GM19043 (cell line): ENCODE measurements at regions not wholly inside any gene's neighbourhood (a gene's known extent, or its start where the extent isn't known, plus 50 kb on each side); places are given as distances from the start of the nearest gene placed in this dataset.
"Not testable (repeated sequence)": the region's sequence is repeated elsewhere in the genome, so short reads cannot be mapped to it uniquely, and the experiment has no call there.

Experiments used
- ATAC-seq: cut with Tn5 transposase; IDR thresholded peaks from one replicate; pipeline ENCODE4 v1.9.1; 2021; ENCODE audit warnings: low read depth; ENCODE audit not compliant: unreplicated experiment

- not testable (repeated sequence) for ATAC-seq
Observed at GRCh38 chr4:62491756-62492155, 1291.6 kb downstream of the ADGRL3 start.

GRCh38 chr4:62490635-62491034 lies 1290.5 kb downstream of the ADGRL3 start:
- no peak for ATAC-seq

GRCh38 chr4:62487016-62487415 lies 1286.9 kb downstream of the ADGRL3 start:
- no peak for ATAC-seq

- no peak for ATAC-seq
Observed at GRCh38 chr4:62484357-62484756, 1284.2 kb downstream of the ADGRL3 start.

- no peak for ATAC-seq
Observed at GRCh38 chr4:62482355-62482754, 1282.2 kb downstream of the ADGRL3 start.

GRCh38 chr4:62475596-62475995 lies 1275.5 kb downstream of the ADGRL3 start:
- ATAC-seq = no peak

GRCh38 chr4:62474802-62475201 lies 1274.7 kb downstream of the ADGRL3 start:
- no peak for ATAC-seq

- no peak for ATAC-seq
Observed at GRCh38 chr4:62471021-62471420, 1270.9 kb downstream of the ADGRL3 start.

GRCh38 chr4:62470421-62470983 lies 1270.4 kb downstream of the ADGRL3 start:
- no peak for ATAC-seq

- ATAC-seq = no peak
Observed at GRCh38 chr4:62470020-62470419, 1269.9 kb downstream of the ADGRL3 start.

- ATAC-seq = no peak
Observed at GRCh38 chr4:62461961-62462360, 1261.8 kb downstream of the ADGRL3 start.

- no peak for ATAC-seq
Observed at GRCh38 chr4:62460329-62460728, 1260.2 kb downstream of the ADGRL3 start.

GRCh38 chr4:62457356-62457755 lies 1257.2 kb downstream of the ADGRL3 start:
- no peak for ATAC-seq

- no peak for ATAC-seq
Observed at GRCh38 chr4:62455871-62456270, 1255.7 kb downstream of the ADGRL3 start.

GRCh38 chr4:62454535-62454934 lies 1254.4 kb downstream of the ADGRL3 start:
- no peak for ATAC-seq

GRCh38 chr4:62450740-62451139 lies 1250.6 kb downstream of the ADGRL3 start:
- ATAC-seq = no peak

GRCh38 chr4:62449538-62449937 lies 1249.4 kb downstream of the ADGRL3 start:
- no peak for ATAC-seq

GRCh38 chr4:62448911-62449310 lies 1248.8 kb downstream of the ADGRL3 start:
- ATAC-seq = no peak

- no peak for ATAC-seq
Observed at GRCh38 chr4:62439051-62439450, 1238.9 kb downstream of the ADGRL3 start.

GRCh38 chr4:62434921-62435320 lies 1234.8 kb downstream of the ADGRL3 start:
- ATAC-seq = no peak

- not testable (repeated sequence) for ATAC-seq
Observed at GRCh38 chr4:62431513-62432231, 1231.5 kb downstream of the ADGRL3 start.

- no peak for ATAC-seq
Observed at GRCh38 chr4:62429297-62429696, 1229.2 kb downstream of the ADGRL3 start.
